ENCODE measurements at regions not wholly inside any gene's neighbourhood (a gene's known extent, or its start where the extent isn't known, plus 50 kb on each side); places are given as distances from the start of the nearest gene placed in this dataset.

- TF ChIP-seq GATA3 (IDR thresholded peaks at IDR 0.05; ENCODE audit: low read depth, low read length) (no peak), GATA2 (IDR thresholded peaks at IDR 0.05; ENCODE audit: low read depth, low read length) (no peak)
Measured at GRCh38 chr14:100674428-100674827, 52.3 kb upstream of the DLK1 start.

- TF ChIP-seq GATA3 (IDR thresholded peaks at IDR 0.05; ENCODE audit: low read depth, low read length) (no peak), GATA2 (IDR thresholded peaks at IDR 0.05; ENCODE audit: low read depth, low read length) (peak; percentile 99)
Measured at GRCh38 chr14:100674897-100675619, 51.6 kb upstream of the DLK1 start.

- no peak for TF ChIP-seq GATA3 (IDR thresholded peaks at IDR 0.05; ENCODE audit: low read depth, low read length)
- no peak; the same call in 1 of the 2 replicates for TF ChIP-seq GATA2 (IDR thresholded peaks at IDR 0.05; ENCODE audit: low read depth, low read length)
Measured at GRCh38 chr14:100675699-100676684, 50.7 kb upstream of the DLK1 start.

Data from SH-SY5Y (cell line).